GM12878 (cell line): ENCODE measurements at regions not wholly inside any gene's neighbourhood (a gene's known extent, or its start where the extent isn't known, plus 50 kb on each side); places are given as distances from the start of the nearest gene placed in this dataset.

Experiments used
- ASH2L ChIP-seq: fragments of 300-600, 200-600 bp; sonication (generic); IDR thresholded peaks from 2 replicates; pipeline ENCODE4 v1.6.1; 2017; ENCODE audit warnings: low read depth, mild to moderate bottlenecking, borderline replicate concordance
- BCLAF1 ChIP-seq: fragments of 450-650 bp; IDR thresholded peaks from 2 replicates; pipeline ENCODE4 v1.6.1; 2017; ENCODE audit warnings: antibody characterized with exemption, mild to moderate bottlenecking, moderate library complexity
- CBX3 ChIP-seq: fragments of 200-600 bp; sonication (generic); IDR thresholded peaks from 2 replicates; pipeline ENCODE4 v1.6.1; 2016; ENCODE audit warnings: low read depth, borderline replicate concordance
- FOS ChIP-seq: IDR thresholded peaks from 3 replicates; pipeline ENCODE4 v1.6.1; 2011; ENCODE audit warnings: borderline replicate concordance; ENCODE audit not compliant: insufficient read length; ENCODE audit errors: extremely low read depth
- FOXK2 ChIP-seq: fragments of 450-650 bp; IDR thresholded peaks from 2 replicates; pipeline ENCODE4 v1.6.1; 2017; ENCODE audit warnings: mild to moderate bottlenecking, moderate library complexity
- HCFC1 ChIP-seq: fragments of 150-350 bp; IDR thresholded peaks from 2 replicates; pipeline ENCODE4 v1.6.1; 2014; ENCODE audit warnings: low read length
- HDAC2 ChIP-seq: fragments of 200-600 bp; sonication (generic); IDR thresholded peaks from 2 replicates; pipeline ENCODE4 v1.6.1; 2017
- HSF1 ChIP-seq: fragments of 150-350 bp; IDR thresholded peaks from 2 replicates; pipeline ENCODE4 v1.6.1; 2014; ENCODE audit warnings: mild to moderate bottlenecking, low read depth, low read length
- IRF3 ChIP-seq: fragments of 450-650 bp; IDR thresholded peaks from 2 replicates; pipeline ENCODE4 v1.6.1; 2014; ENCODE audit warnings: mild to moderate bottlenecking
- PAX5 ChIP-seq: IDR thresholded peaks from 2 replicates; pipeline ENCODE4 v1.6.1; 2011; ENCODE audit warnings: low read depth, low read length, borderline replicate concordance
- PML ChIP-seq: IDR thresholded peaks from 2 replicates; pipeline ENCODE4 v1.6.1; 2012; ENCODE audit warnings: low read length, inconsistent platforms
- POLR2A ChIP-seq: IDR thresholded peaks from 2 replicates; pipeline ENCODE4 v1.6.1; 2011; ENCODE audit warnings: low read depth, mild to moderate bottlenecking, low read length
- RB1 ChIP-seq: fragments of 450-650 bp; formaldehyde crosslinking; IDR thresholded peaks from 2 replicates; pipeline ENCODE4 v1.6.1; 2017; ENCODE audit warnings: mild to moderate bottlenecking, borderline replicate concordance
- RBBP5 ChIP-seq: fragments of 200-600 bp; sonication (generic); conservative IDR thresholded peaks from 2 replicates; pipeline ENCODE4 v1.6.1; 2016
- SREBF1 ChIP-seq: IDR thresholded peaks from 2 replicates; pipeline ENCODE4 v1.6.1; 2012; ENCODE audit warnings: mild to moderate bottlenecking, low read length
- STAT1 ChIP-seq: fragments of 450-650 bp; conservative IDR thresholded peaks from 2 replicates; pipeline ENCODE4 v1.6.1; 2014; ENCODE audit warnings: antibody characterized with exemption, mild to moderate bottlenecking
- STAT3 ChIP-seq: IDR thresholded peaks from 2 replicates; pipeline ENCODE4 v1.6.1; 2011; ENCODE audit warnings: low read depth, low read length, improper control_type of control experiment
- TAF1 ChIP-seq: IDR thresholded peaks from 2 replicates; pipeline ENCODE4 v1.6.1; 2011; ENCODE audit warnings: mild to moderate bottlenecking, low read depth, low read length, borderline replicate concordance
- USF1 ChIP-seq: IDR thresholded peaks from 2 replicates; pipeline ENCODE4 v1.6.1; 2011; ENCODE audit warnings: borderline replicate concordance, low read depth, mild to moderate bottlenecking, moderate library complexity, mixed read lengths, low read length; ENCODE audit not compliant: insufficient read depth; ENCODE audit errors: extremely low read length
- USF2 ChIP-seq: IDR thresholded peaks from 2 replicates; pipeline ENCODE4 v1.6.1; 2011; ENCODE audit warnings: low read depth, low read length, improper control_type of control experiment, borderline replicate concordance
- ZBTB11 ChIP-seq: fragments of 450-650 bp; formaldehyde crosslinking; IDR thresholded peaks from 2 replicates; pipeline ENCODE4 v1.5.0; 2022; ENCODE audit warnings: mild to moderate bottlenecking, missing genetic modification characterization
- ZNF217 ChIP-seq: fragments of 450-650 bp; IDR thresholded peaks from 2 replicates; pipeline ENCODE4 v1.6.1; 2017; ENCODE audit warnings: antibody characterized with exemption, mild to moderate bottlenecking
- ZNF622 ChIP-seq: fragments of 450-650 bp; IDR thresholded peaks from 2 replicates; pipeline ENCODE4 v1.6.1; 2017; ENCODE audit warnings: mild to moderate bottlenecking, inconsistent platforms

- TF ChIP-seq TAF1 (no peak), HSF1 (no peak), ZNF622 (no peak), CBX3 (no peak), USF1 (no peak), FOS (no peak), RBBP5 (no peak), STAT1 (no peak), USF2 (no peak), ZNF217 (no peak), BCLAF1 (no peak), PAX5 (peak; percentile 51; the same call in 1 of the 2 replicates), POLR2A (peak; percentile 73), PML (no peak), IRF3 (no peak), ZBTB11 (CRISPR knock-in tag) (no peak), RB1 (no peak), FOXK2 (no peak), HDAC2 (0 out of 2 replicates have a peak, but pooled peaks have one; percentile 32), ASH2L (no peak), HCFC1 (no peak), SREBF1 (no peak), STAT3 (no peak)
Measured at GRCh38 chr2:62363166-62363565, 142.8 kb downstream of the TMEM17 start (continued).
